ENCODE measurements at regions not wholly inside any gene's neighbourhood (a gene's known extent, or its start where the extent isn't known, plus 50 kb on each side); places are given as distances from the start of the nearest gene placed in this dataset.
"Not testable (repeated sequence)": the region's sequence is repeated elsewhere in the genome, so short reads cannot be mapped to it uniquely, and the experiment has no call there.

GRCh38 chr18:51248685-51249084 lies 51.2 kb upstream of the MEX3C start:
- DNase-seq, result no peak

GRCh38 chr18:51250006-51250405 lies 52.5 kb upstream of the MEX3C start:
- no peak for DNase-seq

DNA sequence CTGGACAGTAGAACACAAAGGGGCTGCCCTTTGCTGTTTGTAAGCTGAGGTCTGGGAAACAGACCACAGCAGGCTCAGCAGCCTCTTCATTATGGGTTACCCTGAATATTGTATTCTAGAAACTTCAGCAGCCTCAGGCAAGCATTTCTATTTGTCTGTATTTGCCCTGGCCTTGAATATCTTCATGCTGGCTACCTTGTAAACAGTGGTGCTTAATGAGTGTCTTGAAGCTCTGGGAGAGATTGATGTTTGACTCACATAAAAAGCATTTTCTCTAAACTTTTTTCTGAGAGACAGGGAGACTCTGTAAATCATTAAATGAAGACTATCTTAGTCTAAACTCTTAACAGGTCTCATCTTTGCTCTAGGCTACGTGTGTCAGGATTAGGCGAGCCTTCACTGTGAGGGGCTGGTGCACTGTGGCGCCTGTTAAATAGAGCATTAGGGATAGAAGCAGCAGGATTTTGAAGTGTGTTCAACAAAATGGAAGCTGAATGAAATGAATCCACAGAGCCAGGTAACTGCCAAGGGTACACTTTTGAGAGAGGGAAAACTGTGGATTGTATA lies 53.1 kb upstream of the MEX3C start:
- DNase-seq, result no peak

DNA sequence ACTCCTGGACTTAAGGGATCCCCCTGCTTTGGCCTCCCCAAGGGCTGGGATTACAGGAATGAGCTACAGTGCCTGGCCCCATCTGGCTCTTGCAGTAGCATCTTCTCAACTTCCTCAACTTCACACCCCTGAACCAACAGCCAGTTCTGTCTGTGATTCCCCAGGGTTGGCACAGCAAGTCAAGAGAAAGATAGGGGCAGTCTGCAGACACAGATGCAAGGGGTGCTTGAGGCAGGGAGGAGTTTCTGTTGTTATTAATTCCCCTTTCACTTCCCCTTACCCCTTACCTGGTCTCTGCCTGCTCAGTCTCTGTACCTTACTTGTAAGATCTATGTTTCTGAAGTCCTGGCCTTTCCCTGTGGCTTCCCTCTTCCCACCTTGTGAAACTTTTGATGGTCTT lies 54.1 kb upstream of the MEX3C start:
- DNase-seq, result no peak

DNA sequence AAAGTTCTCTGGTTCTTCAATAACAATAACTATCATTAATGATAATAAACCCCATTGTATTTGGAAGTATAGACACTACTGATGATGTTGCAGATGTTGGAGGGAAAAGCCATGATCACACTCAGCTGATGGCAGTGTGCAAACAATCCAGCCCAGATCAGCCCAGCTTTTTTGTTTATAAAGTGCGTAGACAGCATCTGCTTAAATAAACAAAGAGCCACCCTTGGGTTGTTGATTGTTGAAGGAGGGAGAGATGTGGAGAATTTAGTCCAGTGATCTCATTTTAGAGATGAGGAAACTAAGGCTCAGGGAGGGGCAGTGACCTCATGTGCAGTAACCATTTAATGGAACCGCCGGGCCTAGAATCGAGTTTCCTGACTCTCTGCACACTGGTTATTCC lies 56.0 kb upstream of the MEX3C start:
- no peak for DNase-seq

DNA sequence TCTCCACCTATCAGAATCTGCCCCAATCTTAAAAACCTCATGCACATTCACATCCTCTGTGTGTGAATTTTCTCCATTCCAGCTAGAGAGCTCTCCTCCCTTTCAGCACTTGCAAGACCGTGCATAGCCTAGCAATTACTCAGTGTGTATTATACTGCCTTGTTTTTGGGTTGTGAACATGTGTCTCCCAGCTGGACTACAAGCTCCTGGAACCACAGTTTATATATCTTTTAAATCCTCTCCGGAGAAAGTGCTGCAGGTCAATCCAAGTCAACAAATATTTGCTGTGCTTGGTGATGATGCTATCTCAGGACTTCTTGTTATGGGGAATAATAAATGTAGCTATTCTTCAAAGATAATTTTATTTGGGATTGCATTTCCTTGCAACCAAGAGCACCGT lies 58.2 kb upstream of the MEX3C start:
- DNase-seq, result no peak

DNA sequence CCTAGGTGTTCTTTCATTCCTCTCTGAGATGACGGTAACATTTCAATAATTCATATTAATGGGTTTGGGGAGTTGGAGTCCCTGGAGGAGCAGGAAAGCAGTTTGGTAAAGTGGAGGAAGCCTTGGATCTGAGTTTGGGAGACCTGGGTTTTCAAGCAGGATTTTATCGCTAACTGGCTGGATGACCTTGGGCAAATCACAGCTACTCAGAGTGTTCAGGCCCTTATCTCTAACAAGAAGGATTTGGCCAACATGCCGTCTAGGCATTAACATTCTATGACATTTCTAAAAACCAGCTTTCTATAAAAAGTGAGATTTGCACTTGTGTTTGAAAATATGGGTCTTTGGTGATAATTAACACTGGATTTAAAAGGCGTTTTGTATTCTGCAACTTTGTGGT lies 59.7 kb upstream of the MEX3C start:
- DNase-seq, result no peak

GRCh38 chr18:51260118-51260517 lies 62.6 kb upstream of the MEX3C start:
- no peak for DNase-seq

GRCh38 chr18:51266077-51266476 lies 68.6 kb upstream of the MEX3C start:
- not testable (repeated sequence) for DNase-seq

DNA sequence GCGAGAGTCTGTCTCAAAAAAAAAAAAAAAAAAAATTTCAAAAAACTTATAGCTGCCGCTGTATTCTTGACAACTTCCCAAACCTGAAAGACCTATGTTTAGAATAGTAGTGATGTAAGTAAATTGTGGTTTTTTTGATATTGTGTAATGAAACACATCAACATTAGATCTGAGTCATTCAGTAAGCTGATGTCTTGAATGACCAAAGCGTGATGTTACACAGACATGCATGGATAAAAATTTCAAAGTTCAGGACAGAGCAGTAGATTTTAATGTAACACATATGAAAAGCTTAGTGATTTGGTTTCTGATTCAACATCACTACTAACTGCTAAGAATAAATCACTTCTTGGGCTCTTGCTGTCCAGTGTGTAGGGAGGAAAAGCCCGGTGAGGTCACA lies 69.3 kb upstream of the MEX3C start:
- DNase-seq, result no peak

DNA sequence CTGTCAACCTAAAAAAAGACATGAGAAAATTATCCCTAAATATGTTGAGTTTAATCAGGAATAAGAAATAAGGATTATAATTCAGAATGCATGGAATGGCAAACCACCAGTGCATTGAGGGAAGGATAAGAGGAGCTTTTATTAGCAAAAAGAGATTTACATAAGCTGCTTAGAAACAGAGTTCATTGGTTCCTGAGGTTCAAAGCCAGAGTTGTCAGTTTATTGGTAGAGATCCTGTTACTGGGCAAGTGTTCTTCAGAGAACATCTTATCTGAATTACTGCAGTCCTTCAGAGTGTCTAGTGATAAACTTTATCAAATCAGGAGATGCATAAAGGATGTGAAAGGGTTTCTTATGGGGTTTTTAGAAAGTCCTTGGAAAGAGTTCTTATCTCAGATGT lies 76.0 kb upstream of the MEX3C start:
- DNase-seq, result peak; percentile 17

GRCh38 chr18:51275712-51276476 lies 78.4 kb upstream of the MEX3C start:
- DNase-seq, result no peak

DNA sequence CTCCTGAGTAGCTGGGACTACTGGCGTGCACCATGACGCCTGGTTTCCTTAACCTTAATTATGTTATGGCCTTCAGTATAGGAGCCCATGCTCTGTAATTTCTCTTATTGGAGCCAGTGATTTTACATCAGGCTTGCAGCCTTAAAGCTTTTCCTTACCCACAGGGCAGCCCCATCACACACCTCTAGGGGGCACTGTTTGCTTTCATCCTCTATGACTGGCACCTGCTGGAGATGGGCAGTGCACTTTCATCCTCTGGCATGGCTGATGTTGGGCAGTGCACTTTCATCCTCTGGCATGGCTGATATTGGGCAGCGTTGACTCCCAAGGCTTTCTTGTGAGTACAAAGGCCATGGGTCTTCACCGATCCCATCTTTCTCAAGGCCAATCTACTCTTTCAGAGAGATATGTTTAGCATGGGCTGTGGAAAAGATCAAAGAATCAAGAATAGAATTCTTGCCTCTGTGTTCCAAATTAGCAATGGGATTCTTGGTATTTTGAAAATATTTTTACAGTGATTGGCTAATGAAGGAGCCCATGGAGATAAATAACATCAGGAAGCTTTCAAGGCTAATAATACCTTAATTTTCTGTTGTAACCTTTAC lies 80.7 kb upstream of the MEX3C start:
- DNase-seq, result peak; percentile 27

DNA sequence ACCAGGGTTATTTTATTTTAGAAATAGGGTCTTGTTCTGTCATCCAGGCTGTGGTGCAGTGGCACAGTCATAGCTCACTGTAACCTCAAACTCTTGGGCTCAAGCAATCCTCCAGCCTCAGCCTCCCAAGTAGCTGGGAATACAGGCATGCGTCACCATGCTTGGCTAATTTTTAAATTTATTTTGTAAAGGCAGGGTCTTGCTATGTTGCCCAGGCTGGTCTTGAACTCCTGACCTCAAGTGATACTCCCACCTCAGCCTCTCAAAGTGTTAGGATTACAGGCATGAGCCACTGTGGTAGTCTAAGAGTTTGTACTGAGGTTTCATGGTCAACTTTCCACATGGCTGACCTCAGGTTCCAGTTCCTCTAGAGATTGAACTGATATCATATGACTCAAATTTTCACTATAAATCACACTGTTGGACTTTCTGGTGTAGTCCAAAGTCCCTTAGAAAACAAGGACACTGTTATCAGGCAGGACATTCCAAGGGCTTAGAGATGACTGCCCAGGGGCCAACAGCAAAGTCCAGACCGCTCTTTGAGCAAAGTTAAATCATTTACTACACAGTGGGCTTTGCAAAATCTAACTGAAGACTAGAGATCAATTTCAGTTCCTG lies 82.0 kb upstream of the MEX3C start:
- no peak for DNase-seq

DNA sequence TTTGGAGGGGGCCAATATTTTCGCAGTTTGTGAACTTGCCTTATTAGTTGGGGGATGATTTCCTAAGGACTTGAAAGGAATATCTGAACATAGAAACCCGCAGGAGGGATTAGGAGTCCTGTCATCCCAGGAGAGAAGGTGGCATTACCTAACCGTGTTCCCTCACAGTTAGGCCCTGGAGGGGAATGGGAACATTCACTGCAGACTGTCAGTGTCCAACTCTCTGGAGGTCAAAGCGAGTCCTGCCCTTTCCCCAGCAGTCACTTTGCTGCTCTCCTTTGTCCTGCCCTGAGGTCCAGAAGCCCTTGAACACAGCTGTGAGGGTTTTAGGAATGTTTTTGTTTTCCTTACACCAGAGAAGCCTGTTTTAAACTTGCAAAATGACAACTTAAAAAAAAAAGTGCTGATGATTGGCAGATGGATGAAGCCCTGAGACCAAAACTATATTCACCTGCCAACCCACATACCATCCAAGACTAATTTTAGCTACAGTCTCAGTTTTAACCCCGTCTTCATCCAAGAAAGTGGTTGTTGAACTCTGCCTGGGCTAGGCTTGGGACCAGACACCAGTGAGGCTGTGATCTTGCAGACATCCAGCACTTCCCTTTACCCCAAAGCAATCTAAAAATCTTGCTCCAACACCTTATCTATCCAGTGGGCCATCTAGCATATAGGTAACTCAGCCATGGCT lies 90.5 kb upstream of the MEX3C start:
- DNase-seq, result no peak

- no peak for DNase-seq
Observed at GRCh38 chr18:51288582-51288981, 91.1 kb upstream of the MEX3C start.

DNA sequence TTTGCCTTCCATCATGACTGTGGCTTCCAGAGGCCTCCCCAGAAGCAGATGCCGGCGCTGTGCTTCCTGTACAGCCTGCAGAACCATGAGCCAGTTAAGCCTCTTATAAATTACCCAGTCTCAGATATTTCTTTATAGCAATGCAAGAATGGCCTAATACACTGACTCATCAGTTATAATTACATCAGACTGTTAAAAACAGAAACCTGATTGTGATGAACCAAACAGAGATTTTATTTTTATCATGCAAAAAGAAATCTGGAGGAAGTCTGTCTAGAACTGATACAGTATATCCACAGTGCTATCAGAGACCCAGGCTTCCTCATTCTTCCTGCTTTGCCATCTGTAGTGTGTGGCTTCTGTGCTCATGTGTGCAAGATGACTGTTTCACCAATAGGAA lies 93.4 kb upstream of the MEX3C start:
- DNase-seq, result no peak

- no peak for DNase-seq
Observed at GRCh38 chr18:51300912-51301311, 103.4 kb upstream of the MEX3C start.

- DNase-seq, result no peak
Observed at GRCh38 chr18:51301376-51301775, 103.9 kb upstream of the MEX3C start.

DNA sequence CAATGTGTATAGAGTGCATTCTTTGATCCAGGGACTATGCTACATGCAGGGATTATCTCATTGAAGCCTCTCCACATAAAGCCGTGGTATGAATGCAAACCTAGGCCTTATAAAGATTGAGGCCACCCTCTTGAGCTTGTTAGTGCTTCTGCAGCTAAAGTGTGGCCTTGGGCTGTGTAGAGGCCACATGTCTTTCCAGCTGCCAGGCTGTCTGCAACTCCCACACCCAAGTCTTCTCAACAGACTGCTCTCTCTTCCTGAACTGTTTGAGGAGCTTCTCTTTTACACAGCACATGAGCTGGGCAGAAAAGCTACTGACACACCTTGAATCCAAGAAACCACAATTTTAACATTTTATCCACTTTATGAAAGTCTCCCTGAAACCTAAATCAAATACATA lies 119.2 kb upstream of the MEX3C start:
- DNase-seq, result no peak

- no peak for DNase-seq
Observed at GRCh38 chr18:51321696-51322095, 124.2 kb upstream of the MEX3C start.

DNA sequence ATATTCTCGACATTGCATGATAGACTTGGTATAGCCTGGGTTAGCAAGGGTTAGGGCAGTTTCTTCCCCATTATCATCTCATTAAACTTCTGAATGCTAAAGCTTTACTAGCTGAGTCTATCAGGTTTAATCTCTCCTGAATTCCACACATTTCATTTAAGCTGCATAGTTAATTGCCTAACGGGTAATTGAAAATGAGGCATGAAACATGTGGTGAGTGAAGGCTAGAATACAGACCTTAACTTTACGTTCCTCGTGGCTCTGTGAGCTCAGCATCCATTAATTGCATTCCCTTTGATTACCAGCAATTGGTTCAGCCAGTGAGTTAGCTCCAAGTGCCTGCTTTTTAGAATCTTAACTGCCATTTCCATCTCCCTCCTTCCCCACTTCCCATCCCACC lies 126.5 kb upstream of the MEX3C start:
- no peak for DNase-seq

- no peak for DNase-seq
Observed at GRCh38 chr18:51330148-51330547, 132.7 kb upstream of the MEX3C start.

DNA sequence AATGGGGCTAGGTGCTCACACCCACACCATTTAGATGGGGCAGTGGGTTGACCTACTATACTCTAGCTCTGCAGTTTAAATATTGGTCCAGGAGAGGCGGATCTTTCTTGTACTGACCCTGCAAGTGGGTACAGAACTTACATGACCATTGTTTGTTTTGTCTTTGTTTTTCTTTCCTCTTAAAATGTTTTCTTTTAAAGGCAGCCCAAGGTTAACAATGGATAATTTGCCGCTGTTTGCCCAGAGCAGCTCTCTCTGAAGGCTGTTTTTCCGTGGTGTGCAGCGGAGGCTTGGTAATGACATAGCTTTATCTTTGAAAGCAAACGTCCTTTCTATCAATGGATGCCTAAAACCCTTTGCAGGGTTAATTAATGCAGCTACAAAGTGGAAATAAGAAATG lies 133.3 kb upstream of the MEX3C start:
- no peak for DNase-seq

Data from NCI-H526 treated with DMSO at 0.1 percent for 48 hours (cell line).